IPS-18c (cell line): ENCODE measurements at regions not wholly inside any gene's neighbourhood (a gene's known extent, or its start where the extent isn't known, plus 50 kb on each side); places are given as distances from the start of the nearest gene placed in this dataset.

Experiments
- H3K4me3 ChIP-seq: 2 replicates; pipeline ENCODE4 v1.7.0; 2013; ENCODE audit warnings: low read depth, mild to moderate bottlenecking, low read length, moderate library complexity; ENCODE audit not compliant: insufficient read depth
- H3K9me3 ChIP-seq: one replicate; pipeline ENCODE4 v1.6.1; 2013; ENCODE audit warnings: mild to moderate bottlenecking, low read length, moderate library complexity; ENCODE audit not compliant: control insufficient read depth, insufficient read depth

- H3K9me3 ChIP-seq, result no peaks in the 10 kb centered on the region
- no peak overlapping the region for H3K4me3 ChIP-seq
These were observed 90.8 kb upstream of the PMFBP1 start for GRCh38 chr16:72262711-72263110.

DNA sequence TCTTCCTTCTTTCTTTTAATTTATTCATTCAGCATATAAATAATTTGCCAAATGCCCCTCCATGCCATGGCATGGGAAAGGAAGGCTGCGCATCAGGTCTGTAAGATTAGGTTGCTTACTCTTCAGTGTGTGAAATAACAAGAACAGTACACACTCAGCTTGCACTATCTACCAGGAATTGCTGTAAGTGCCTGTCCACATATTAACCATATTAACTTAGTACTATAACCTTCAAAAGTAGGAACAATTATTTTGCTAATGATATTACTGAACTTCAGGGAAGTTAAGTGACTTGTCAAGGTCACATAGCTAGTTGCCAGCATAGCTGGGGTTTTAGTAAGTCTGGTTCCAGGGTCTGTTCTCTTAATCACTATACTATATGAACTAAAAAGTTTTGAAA, 89.2 kb upstream of the PMFBP1 start:
- H3K9me3 ChIP-seq, result no peaks in the 10 kb centered on the region
- H3K4me3 ChIP-seq, result no peak overlapping the region

DNA sequence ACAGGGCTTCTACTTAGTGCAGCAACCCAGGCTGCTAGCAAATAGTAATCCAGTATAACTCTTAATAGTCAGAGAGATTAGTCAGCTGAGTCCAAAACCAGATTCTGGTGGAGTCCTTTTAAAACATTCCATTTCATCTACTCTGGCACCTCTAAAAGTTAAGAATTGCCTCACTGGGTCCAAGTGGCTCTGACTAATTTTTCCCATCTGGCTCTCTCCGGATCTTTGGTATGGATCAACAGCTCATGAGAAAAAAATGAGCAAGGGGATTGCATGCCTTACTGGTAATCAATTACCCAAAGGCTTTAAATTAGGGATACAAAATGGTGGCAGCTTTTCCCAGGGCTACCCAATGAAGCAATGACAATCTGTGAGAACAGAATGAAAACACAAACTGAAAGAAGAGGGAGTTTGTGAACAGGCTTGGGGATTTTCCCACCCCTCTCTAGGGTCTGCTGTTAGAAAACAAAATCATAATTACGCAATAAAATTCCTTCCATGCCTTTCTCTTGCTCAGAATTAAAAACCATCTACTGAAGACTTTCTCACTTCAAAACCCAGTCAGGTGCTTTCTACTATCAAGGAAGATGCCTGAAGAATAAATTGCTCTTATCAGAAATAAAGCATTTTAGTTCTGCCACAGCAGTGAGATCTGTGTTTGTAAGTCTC, 84.6 kb upstream of the PMFBP1 start:
- no peaks in the 10 kb centered on the region for H3K9me3 ChIP-seq
- no peak overlapping the region for H3K4me3 ChIP-seq

- H3K4me3 ChIP-seq, result no peak overlapping the region
- no peaks in the 10 kb centered on the region for H3K9me3 ChIP-seq
These were observed 83.8 kb upstream of the PMFBP1 start for GRCh38 chr16:72255786-72256185.

DNA sequence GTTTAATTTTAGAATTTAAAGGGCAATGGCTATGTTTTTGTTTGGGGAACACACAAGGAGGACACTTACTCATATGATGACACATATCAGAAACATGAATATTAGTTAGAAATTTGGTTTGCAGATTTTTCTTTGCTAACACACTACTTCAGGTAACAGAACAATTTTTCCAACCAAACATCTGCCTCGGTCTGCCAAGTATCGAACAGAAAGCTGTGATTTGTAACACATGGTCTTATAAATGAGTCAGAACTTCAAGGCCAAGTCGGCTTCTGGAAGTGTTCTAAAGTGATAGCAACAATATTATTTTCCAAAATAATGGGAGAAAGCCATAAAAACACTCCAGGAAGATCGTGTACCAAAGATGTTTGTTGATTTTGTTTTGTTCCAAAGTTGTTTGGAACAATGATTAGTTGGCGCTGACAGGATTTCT, 75.9 kb upstream of the PMFBP1 start:
- H3K9me3 ChIP-seq, result no peaks in the 10 kb centered on the region

DNA sequence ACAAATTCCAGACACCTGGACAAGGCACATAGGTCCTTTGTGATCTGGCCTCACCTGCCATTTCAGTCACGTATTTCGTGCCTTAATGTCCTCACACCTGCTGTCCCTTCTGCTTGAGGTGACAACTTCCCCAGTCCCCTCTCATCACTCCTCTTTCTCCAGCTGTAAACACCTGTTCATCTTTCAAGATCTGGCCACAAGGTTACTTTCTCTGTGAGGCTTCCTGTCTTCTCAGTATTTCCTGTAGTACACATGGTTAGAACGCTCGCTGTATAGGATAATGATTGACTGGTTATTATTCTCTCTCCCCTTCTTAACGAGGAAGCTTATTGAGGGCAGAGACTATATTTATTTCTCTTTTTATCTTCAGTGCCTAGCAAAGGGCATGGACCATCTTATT, 74.5 kb upstream of the PMFBP1 start:
- H3K4me3 ChIP-seq, result no peak overlapping the region
- H3K9me3 ChIP-seq, result no peaks in the 10 kb centered on the region

More for the DNA sequence above, 75.9 kb upstream of the PMFBP1 start:
- no peak overlapping the region for H3K4me3 ChIP-seq

- H3K9me3 ChIP-seq, result no peaks in the 10 kb centered on the region
- H3K4me3 ChIP-seq, result no peak overlapping the region
These were observed 72.9 kb upstream of the PMFBP1 start for GRCh38 chr16:72244853-72245252.

GRCh38 chr16:72243621-72244020, 71.7 kb upstream of the PMFBP1 start:
- no peaks in the 10 kb centered on the region for H3K9me3 ChIP-seq
- no peak overlapping the region for H3K4me3 ChIP-seq

GRCh38 chr16:72242757-72243156, 70.8 kb upstream of the PMFBP1 start:
- H3K9me3 ChIP-seq, result no peaks in the 10 kb centered on the region
- H3K4me3 ChIP-seq, result no peak overlapping the region

GRCh38 chr16:72241930-72242329, 70.0 kb upstream of the PMFBP1 start:
- H3K4me3 ChIP-seq, result no peak overlapping the region
- no peaks in the 10 kb centered on the region for H3K9me3 ChIP-seq

- Histone ChIP-seq H3K9me3 (no peaks in the 10 kb centered on the region), H3K4me3 (no peak overlapping the region)
These were observed 69.1 kb upstream of the PMFBP1 start for GRCh38 chr16:72241008-72241407.

- Histone ChIP-seq H3K4me3 (no peak overlapping the region), H3K9me3 (no peaks in the 10 kb centered on the region)
These were observed 68.5 kb upstream of the PMFBP1 start for GRCh38 chr16:72240466-72240865.

- no peak overlapping the region for H3K4me3 ChIP-seq
These were observed 64.9 kb upstream of the PMFBP1 start for GRCh38 chr16:72236866-72237265.

GRCh38 chr16:72234387-72234786, 62.4 kb upstream of the PMFBP1 start:
- Histone ChIP-seq H3K9me3 (no peaks in the 10 kb centered on the region), H3K4me3 (no peak overlapping the region)

More at GRCh38 chr16:72236866-72237265, 64.9 kb upstream of the PMFBP1 start:
- H3K9me3 ChIP-seq, result no peaks in the 10 kb centered on the region

DNA sequence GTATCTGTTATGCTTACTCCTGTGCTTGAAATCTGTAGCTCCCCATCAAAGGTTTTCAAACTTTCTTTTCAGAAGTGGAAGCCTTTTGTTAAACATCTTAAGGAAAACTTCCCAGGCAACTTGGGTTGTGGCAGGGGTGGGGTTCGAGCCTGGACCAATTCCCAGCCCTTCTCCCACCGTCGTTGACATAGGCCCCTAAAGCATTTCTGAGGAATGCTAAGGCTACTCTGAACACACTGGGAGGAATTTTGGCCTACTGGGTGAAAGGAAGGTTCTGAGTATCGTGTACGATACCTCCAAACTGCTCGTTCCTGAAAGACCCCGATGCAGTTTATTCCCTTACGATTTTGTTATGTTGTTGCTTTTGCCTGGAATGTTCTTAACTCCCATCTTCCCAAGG, 56.1 kb upstream of the PMFBP1 start:
- no peaks in the 10 kb centered on the region for H3K9me3 ChIP-seq
- no peak overlapping the region for H3K4me3 ChIP-seq

DNA sequence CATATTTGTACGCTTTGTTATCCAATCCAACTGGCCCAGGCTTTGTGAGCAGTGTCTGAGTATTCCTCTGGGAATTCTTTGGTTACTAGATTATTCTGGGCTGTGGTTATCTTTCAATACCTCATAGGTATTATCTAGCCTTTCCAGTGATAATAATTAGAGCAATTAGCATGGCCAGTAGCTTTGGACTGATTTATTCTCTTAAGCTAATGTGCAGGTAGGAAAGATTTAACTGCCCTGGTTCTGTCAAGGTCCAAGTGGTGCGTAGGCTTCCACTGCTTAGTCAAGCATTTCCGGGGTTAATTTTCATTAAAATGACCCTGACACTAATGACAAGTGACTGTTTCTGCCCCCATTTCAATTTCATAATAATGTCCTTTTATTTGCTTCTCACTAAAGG, 54.2 kb upstream of the PMFBP1 start:
- H3K9me3 ChIP-seq, result no peaks in the 10 kb centered on the region
- H3K4me3 ChIP-seq, result no peak overlapping the region

GRCh38 chr16:72224260-72224768, 52.4 kb upstream of the PMFBP1 start:
- Histone ChIP-seq H3K9me3 (no peaks in the 10 kb centered on the region), H3K4me3 (no peak overlapping the region)

GRCh38 chr16:72222503-72222902, 50.5 kb upstream of the PMFBP1 start:
- H3K9me3 ChIP-seq, result no peaks in the 10 kb centered on the region
- no peak overlapping the region for H3K4me3 ChIP-seq
